ENCODE measurements at regions not wholly inside any gene's neighbourhood (a gene's known extent, or its start where the extent isn't known, plus 50 kb on each side); places are given as distances from the start of the nearest gene placed in this dataset.

- WGBS, 2 donors: 44 to 74% methylated on average over 5 of the region's 5 CpGs
- Histone ChIP-seq H3K4me3 (no peak overlapping the region), H3K9me3 (no peaks in the 10 kb centered on the region), H3K36me3 (no peaks in the 10 kb centered on the region), H3K4me1 (no peaks in the 10 kb centered on the region), H3K27ac (no peak overlapping the region), H3K27me3 (no peaks in the 10 kb centered on the region)
- no peak for DNase-seq
- no peak for TF ChIP-seq EP300 (IDR thresholded peaks at IDR 0.05)
- TF ChIP-seq POLR2A (IDR thresholded peaks at IDR 0.05): no peak
- TF ChIP-seq CTCF (IDR thresholded peaks at IDR 0.05): no peak
- TF ChIP-seq POLR2AphosphoS5 (IDR thresholded peaks at IDR 0.05): no peak
- intact Hi-C loops (cut with DNase I): no loop called here
Observed at GRCh38 chr1:5333291-5333690, 658.9 kb downstream of the NPHP4 start.

- no peak for DNase-seq
- Histone ChIP-seq H3K9me3 (no peaks in the 10 kb centered on the region), H3K27me3 (no peaks in the 10 kb centered on the region), H3K4me1 (no peaks in the 10 kb centered on the region), H3K36me3 (no peaks in the 10 kb centered on the region), H3K27ac (no peak overlapping the region), H3K4me3 (no peak overlapping the region)
- intact Hi-C loops (cut with DNase I): no loop called here
- TF ChIP-seq POLR2AphosphoS5 (IDR thresholded peaks at IDR 0.05): no peak
- TF ChIP-seq POLR2A (IDR thresholded peaks at IDR 0.05): no peak
- no peak for TF ChIP-seq CTCF (IDR thresholded peaks at IDR 0.05)
- TF ChIP-seq EP300 (IDR thresholded peaks at IDR 0.05): no peak
- WGBS, 2 donors: 80 to 88% methylated on average over 6 of the region's 6 CpGs
Observed at GRCh38 chr1:5331101-5331500, 661.1 kb downstream of the NPHP4 start.

GRCh38 chr1:5329068-5329739 lies 663.0 kb downstream of the NPHP4 start:
- H3K4me3 ChIP-seq: no peak overlapping the region
- H3K9me3 ChIP-seq: no peaks in the 10 kb centered on the region
- no peak for DNase-seq
- no peak overlapping the region for H3K27ac ChIP-seq
- H3K27me3 ChIP-seq: no peaks in the 10 kb centered on the region
- no peaks in the 10 kb centered on the region for H3K36me3 ChIP-seq
- 65 to 73% methylated on average over 6 of the region's 6 CpGs for WGBS, 2 donors
- TF ChIP-seq POLR2A (IDR thresholded peaks at IDR 0.05) (no peak), POLR2AphosphoS5 (IDR thresholded peaks at IDR 0.05) (no peak), EP300 (IDR thresholded peaks at IDR 0.05) (no peak)
- H3K4me1 ChIP-seq: no peaks in the 10 kb centered on the region
- intact Hi-C loops (cut with DNase I): no loop called here

- no peak overlapping the region for H3K27ac ChIP-seq
- H3K9me3 ChIP-seq: peaks cover 0 to 3% (median 0%) of the 10 kb centered on the region in 4 donors
- H3K36me3 ChIP-seq: no peaks in the 10 kb centered on the region
- no peaks in the 10 kb centered on the region for H3K27me3 ChIP-seq
- intact Hi-C loops (cut with DNase I): no loop called here
- H3K4me1 ChIP-seq: no peaks in the 10 kb centered on the region
- no peak overlapping the region for H3K4me3 ChIP-seq
- no peak for TF ChIP-seq POLR2AphosphoS5 (IDR thresholded peaks at IDR 0.05)
- WGBS, 2 donors: 50 to 66% methylated on average over 2 of the region's 2 CpGs
- no peak for DNase-seq
Observed at GRCh38 chr1:5324883-5325282, 667.3 kb downstream of the NPHP4 start.

GRCh38 chr1:5318143-5318816 lies 663.9 kb downstream of the AJAP1 start:
- H3K4me1 ChIP-seq: no peaks in the 10 kb centered on the region
- no peak for TF ChIP-seq POLR2A (IDR thresholded peaks at IDR 0.05)
- no peak for TF ChIP-seq EP300 (IDR thresholded peaks at IDR 0.05)
- no peak for TF ChIP-seq CTCF (IDR thresholded peaks at IDR 0.05)
- TF ChIP-seq POLR2AphosphoS5 (IDR thresholded peaks at IDR 0.05): no peak
- H3K9me3 ChIP-seq: peaks cover 0 to 3% (median 0%) of the 10 kb centered on the region in 4 donors
- intact Hi-C loops (cut with DNase I): no loop called here
- H3K27me3 ChIP-seq: peaks cover 0 to 4% (median 0%) of the 10 kb centered on the region in 3 donors
- DNase-seq: no peak
- H3K4me3 ChIP-seq: no peak overlapping the region
- WGBS, 2 donors: 86 to 87% methylated on average over 15 of the region's 15 CpGs
- no peak overlapping the region for H3K27ac ChIP-seq
- H3K36me3 ChIP-seq: no peaks in the 10 kb centered on the region
